Keratinocyte (primary cell): ENCODE measurements at regions not wholly inside any gene's neighbourhood (a gene's known extent, or its start where the extent isn't known, plus 50 kb on each side); places are given as distances from the start of the nearest gene placed in this dataset.

Experiments used
- EZH2 ChIP-seq: IDR thresholded peaks from one replicate; pipeline ENCODE4 v1.6.1; 2012; ENCODE audit warnings: inconsistent platforms, mild to moderate bottlenecking, low read length, moderate library complexity
- TF ChIP-seq, protein P1 (sequence below), 3 experiments: IDR thresholded peaks in 1 of 3; conservative IDR thresholded peaks in 1 of 3; optimal IDR thresholded peaks in 1 of 3; 2 replicates in 2 of 3; 3 replicates in 1 of 3; pipeline versions ENCODE3 to v1.5.1; 2011; ENCODE audit warnings: low read length in 3 of 3, mild to moderate bottlenecking in 3 of 3, moderate library complexity in 2 of 3, control low read depth in 1 of 3, inconsistent platforms in 1 of 3; ENCODE audit not compliant: insufficient read depth in 2 of 3; ENCODE audit errors: extremely low read depth in 1 of 3

DNA sequence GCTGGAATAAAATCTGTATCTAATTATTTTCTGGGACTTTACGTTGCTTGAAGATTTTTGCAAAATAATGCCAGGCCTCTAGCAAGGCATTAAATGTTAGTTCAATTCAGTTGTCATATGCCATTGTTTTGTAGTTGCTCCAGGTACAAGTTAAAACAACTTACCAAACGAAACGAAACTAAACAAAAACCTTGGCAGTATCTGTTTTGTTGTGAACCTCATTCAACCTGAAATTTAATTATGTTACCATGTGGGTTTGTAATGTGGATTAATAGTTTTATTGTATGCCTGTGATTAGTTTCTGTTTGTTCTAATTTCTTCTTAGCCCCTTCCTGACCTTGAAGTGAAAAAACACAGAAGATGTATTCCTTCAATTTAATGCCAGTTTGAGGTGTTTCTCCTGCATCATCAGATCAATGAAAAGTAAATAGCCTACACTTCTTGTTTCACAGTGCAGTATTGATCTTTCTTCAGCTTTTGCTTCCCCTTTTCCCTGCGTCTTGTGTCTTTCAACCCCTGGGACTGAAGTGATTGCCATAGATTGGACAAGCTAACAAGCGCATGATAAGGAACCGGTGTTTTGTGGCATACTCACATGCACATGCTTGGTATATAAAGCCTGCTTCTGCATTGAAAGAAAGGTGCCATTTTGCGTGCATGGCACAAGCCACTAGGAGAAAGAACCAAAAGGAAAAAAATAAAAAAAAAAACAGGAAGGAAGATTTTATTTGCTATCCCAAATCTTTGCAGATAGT, 699.0 kb upstream of the ARRDC3 start:
- TF ChIP-seq, protein P1, sequence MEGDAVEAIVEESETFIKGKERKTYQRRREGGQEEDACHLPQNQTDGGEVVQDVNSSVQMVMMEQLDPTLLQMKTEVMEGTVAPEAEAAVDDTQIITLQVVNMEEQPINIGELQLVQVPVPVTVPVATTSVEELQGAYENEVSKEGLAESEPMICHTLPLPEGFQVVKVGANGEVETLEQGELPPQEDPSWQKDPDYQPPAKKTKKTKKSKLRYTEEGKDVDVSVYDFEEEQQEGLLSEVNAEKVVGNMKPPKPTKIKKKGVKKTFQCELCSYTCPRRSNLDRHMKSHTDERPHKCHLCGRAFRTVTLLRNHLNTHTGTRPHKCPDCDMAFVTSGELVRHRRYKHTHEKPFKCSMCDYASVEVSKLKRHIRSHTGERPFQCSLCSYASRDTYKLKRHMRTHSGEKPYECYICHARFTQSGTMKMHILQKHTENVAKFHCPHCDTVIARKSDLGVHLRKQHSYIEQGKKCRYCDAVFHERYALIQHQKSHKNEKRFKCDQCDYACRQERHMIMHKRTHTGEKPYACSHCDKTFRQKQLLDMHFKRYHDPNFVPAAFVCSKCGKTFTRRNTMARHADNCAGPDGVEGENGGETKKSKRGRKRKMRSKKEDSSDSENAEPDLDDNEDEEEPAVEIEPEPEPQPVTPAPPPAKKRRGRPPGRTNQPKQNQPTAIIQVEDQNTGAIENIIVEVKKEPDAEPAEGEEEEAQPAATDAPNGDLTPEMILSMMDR (optimal IDR thresholded peaks at IDR 0.05 in 1 of 3, IDR thresholded peaks at IDR 0.05 in 1 of 3, conservative IDR thresholded peaks at IDR 0.05 in 1 of 3; ENCODE audit: extremely low read depth in 1 of 3, insufficient read depth in 2 of 3, low read length in 3 of 3), result no peak
- no peak for TF ChIP-seq EZH2
